DND-41 (cell line): ENCODE measurements at regions not wholly inside any gene's neighbourhood (a gene's known extent, or its start where the extent isn't known, plus 50 kb on each side); places are given as distances from the start of the nearest gene placed in this dataset.
A peak's percentile ranks its signal among the peaks of the same experiment; 100 is the strongest.

Source experiments
- ATAC-seq: fragments of 200-7000 bp; cut with Tn5 transposase; 3 replicates; pipeline ENCODE4 v1.9.1; 2021; ENCODE audit warnings: low read depth; ENCODE audit not compliant: insufficient read depth
- DNase-seq: peaks from one replicate; pipeline ENCODE4 v3.0.0-alpha.2; 2020
- H2AFZ ChIP-seq: 2 replicates; pipeline ENCODE4 v1.6.0; 2012; ENCODE audit warnings: low read depth, low read length
- H3K27ac ChIP-seq: 2 replicates; pipeline ENCODE4 v1.5.1; 2012; ENCODE audit warnings: low read length, inconsistent platforms
- H3K27me3 ChIP-seq: fragments of 200-600 bp; sonication (generic); 2 replicates; pipeline ENCODE4 v1.6.0; 2012; ENCODE audit warnings: low read length, mild to moderate bottlenecking, inconsistent platforms; ENCODE audit not compliant: insufficient read depth, poor library complexity
- H3K36me3 ChIP-seq: 2 replicates; pipeline ENCODE4 v1.5.1; 2012; ENCODE audit warnings: low read length, inconsistent platforms; ENCODE audit not compliant: insufficient read depth
- H3K4me1 ChIP-seq: 2 replicates; pipeline ENCODE4 v1.5.1; 2012; ENCODE audit warnings: mild to moderate bottlenecking, low read length; ENCODE audit not compliant: insufficient read depth
- H3K4me2 ChIP-seq: 2 replicates; pipeline ENCODE4 v1.6.0; 2012; ENCODE audit warnings: mild to moderate bottlenecking, moderate library complexity, low read length, inconsistent platforms; ENCODE audit not compliant: insufficient read depth
- H3K4me3 ChIP-seq, 2 experiments: fragments of 200-600 bp in 1 of 2; shearing (Covaris generic) in 1 of 2; 2 replicates each; pipeline ENCODE4 v1.5.1; 2012 to 2016; ENCODE audit warnings: inconsistent platforms in 2 of 2, low read length in 2 of 2, mild to moderate bottlenecking in 2 of 2, low read depth in 1 of 2, moderate library complexity in 1 of 2
- H3K79me2 ChIP-seq: 2 replicates; pipeline ENCODE4 v1.6.0; 2012; ENCODE audit warnings: low read length, inconsistent platforms; ENCODE audit not compliant: insufficient read depth
- H3K9ac ChIP-seq: 2 replicates; pipeline ENCODE4 v1.6.0; 2012; ENCODE audit warnings: low read depth, mild to moderate bottlenecking, inconsistent platforms, low read length, moderate library complexity
- H3K9me3 ChIP-seq: 2 replicates; pipeline ENCODE4 v1.5.1; 2012; ENCODE audit warnings: low read length, moderate library complexity, mild to moderate bottlenecking, inconsistent platforms; ENCODE audit not compliant: insufficient read depth, severe bottlenecking
- H4K20me1 ChIP-seq: 2 replicates; pipeline ENCODE4 v1.6.0; 2012; ENCODE audit warnings: low read length; ENCODE audit not compliant: insufficient read depth
- EZH2 ChIP-seq: IDR thresholded peaks from 3 replicates; pipeline ENCODE4 v1.6.1; 2012; ENCODE audit warnings: borderline replicate concordance, low read depth, mild to moderate bottlenecking, moderate library complexity, low read length, inconsistent platforms; ENCODE audit not compliant: severe bottlenecking
- TF ChIP-seq, protein P1 (sequence below): IDR thresholded peaks from 2 replicates; pipeline ENCODE4 v1.5.1; 2012; ENCODE audit warnings: borderline replicate concordance, low read length, moderate library complexity, mild to moderate bottlenecking; ENCODE audit not compliant: poor library complexity, severe bottlenecking; ENCODE audit errors: extremely low read depth

DNA sequence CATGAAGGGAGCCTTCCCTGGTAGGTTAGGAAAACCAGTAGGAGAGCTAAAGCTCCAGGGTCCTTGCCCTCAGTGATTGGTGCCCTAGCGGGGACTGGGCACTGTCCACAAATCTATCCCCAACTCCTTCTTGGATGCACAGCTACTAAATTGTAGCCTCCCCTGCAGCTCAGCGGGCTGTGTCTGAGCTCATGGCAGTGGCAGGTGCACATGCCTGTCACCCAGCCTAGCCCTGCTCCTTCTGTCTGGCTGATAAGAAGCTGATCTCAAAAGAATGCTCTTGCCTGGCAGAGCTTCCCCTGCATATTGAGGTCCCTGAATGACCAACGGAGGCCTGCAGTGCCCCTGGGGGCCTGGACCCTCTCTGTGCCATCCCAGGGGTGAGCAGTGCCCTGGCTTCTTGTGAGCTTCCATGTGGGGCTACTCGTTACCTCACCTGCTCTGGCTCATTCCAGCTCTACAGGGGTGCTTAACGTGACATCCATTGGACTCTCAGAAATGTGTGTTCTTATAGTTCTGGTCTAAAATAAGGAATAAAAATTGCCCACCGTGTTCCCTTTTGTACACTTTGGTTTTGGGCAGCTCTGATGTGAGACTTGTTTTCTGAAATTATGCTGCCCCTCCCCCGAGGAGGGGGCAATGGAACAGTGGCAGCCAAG lies 59.8 kb upstream of the ANTXRL start:
- ATAC-seq (no peak), DNase-seq (no peak)
- no peaks in the 10 kb centered on the region for H3K27me3 ChIP-seq
- TF ChIP-seq EZH2: no peak
- TF ChIP-seq, protein P1, sequence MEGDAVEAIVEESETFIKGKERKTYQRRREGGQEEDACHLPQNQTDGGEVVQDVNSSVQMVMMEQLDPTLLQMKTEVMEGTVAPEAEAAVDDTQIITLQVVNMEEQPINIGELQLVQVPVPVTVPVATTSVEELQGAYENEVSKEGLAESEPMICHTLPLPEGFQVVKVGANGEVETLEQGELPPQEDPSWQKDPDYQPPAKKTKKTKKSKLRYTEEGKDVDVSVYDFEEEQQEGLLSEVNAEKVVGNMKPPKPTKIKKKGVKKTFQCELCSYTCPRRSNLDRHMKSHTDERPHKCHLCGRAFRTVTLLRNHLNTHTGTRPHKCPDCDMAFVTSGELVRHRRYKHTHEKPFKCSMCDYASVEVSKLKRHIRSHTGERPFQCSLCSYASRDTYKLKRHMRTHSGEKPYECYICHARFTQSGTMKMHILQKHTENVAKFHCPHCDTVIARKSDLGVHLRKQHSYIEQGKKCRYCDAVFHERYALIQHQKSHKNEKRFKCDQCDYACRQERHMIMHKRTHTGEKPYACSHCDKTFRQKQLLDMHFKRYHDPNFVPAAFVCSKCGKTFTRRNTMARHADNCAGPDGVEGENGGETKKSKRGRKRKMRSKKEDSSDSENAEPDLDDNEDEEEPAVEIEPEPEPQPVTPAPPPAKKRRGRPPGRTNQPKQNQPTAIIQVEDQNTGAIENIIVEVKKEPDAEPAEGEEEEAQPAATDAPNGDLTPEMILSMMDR: no peak
- no peaks in the 10 kb centered on the region for H3K4me1 ChIP-seq
- H3K36me3 ChIP-seq: peaks cover 39% of the 10 kb centered on the region
- H3K9me3 ChIP-seq: no peaks in the 10 kb centered on the region
- no peak overlapping the region for H2AFZ ChIP-seq
- no peak overlapping the region for H3K4me3 ChIP-seq
- no peak overlapping the region for H3K27ac ChIP-seq
- no peak overlapping the region for H3K4me2 ChIP-seq
- H4K20me1 ChIP-seq: peaks cover 11% of the 10 kb centered on the region; the same call in 1 of the 2 replicates
- H3K79me2 ChIP-seq: no peaks in the 10 kb centered on the region
- H3K9ac ChIP-seq: no peak overlapping the region

DNA sequence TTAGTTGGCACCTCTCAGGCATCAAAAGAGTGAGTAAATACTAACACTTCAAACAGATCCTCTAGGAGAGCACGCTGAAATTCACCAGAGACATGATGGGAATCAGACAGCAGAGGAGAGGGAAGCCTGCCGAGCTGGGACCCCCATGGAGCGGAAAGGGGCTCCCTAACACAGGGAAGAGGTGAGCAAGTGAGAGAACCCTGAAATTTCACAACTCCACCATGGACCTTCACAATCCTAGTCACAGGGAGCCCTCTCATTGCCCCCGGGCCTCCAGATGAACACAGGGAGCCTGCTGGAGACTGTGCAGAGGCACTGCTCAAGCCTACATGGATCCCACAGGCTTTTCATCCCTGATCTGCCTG lies 59.2 kb upstream of the ANTXRL start:
- Histone ChIP-seq H3K36me3 (peaks cover 39% of the 10 kb centered on the region), H3K9ac (no peak overlapping the region), H3K4me1 (no peaks in the 10 kb centered on the region), H3K79me2 (no peaks in the 10 kb centered on the region), H2AFZ (no peak overlapping the region), H3K4me2 (no peak overlapping the region), H3K27ac (0 out of 2 replicates have a peak overlapping the region, but pooled peaks have one; percentile 13), H3K4me3 (no peak overlapping the region), H3K27me3 (no peaks in the 10 kb centered on the region), H4K20me1 (peaks cover 11% of the 10 kb centered on the region; the same call in 1 of the 2 replicates), H3K9me3 (no peaks in the 10 kb centered on the region)
- DNase-seq (no peak), ATAC-seq (no peak)
- TF ChIP-seq, protein P1: no peak
- no peak for TF ChIP-seq EZH2

DNA sequence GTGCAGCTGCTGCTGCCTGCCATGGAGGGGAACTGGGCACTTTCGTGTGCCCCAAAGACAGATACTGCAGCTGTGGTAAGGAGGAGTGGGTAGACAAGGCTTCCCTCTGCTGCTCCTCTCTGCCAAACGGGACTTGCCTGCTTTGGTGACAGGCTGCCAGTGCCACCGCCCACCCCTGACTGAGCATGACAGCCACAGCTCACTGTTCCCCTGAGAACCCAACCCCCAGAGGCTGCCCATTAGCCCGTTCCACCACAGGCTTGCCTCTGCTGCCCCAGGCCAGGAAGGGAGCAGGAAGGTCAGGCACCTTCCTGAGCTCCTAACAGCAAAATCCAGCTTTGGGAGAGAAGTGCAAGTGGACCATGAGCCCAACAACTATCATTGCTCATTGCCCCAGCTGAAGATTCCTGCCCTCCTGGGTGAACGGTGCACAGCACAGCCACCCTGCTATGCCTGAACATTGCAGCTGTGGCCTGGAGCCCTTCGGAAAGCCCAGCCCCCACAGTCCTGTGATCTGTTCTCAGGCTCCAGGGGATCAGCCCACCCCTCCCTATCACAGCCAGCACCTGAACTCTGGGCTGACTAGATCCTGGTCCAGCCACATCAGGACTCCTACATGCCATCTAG lies 58.7 kb upstream of the ANTXRL start:
- Histone ChIP-seq H3K27ac (0 out of 2 replicates have a peak overlapping the region, but pooled peaks have one; percentile 13), H3K4me1 (no peaks in the 10 kb centered on the region), H3K9me3 (no peaks in the 10 kb centered on the region), H2AFZ (no peak overlapping the region), H3K4me3 (no peak overlapping the region), H3K4me2 (no peak overlapping the region), H3K9ac (no peak overlapping the region), H3K27me3 (no peaks in the 10 kb centered on the region), H4K20me1 (peaks cover 11% of the 10 kb centered on the region; the same call in 1 of the 2 replicates), H3K79me2 (no peaks in the 10 kb centered on the region), H3K36me3 (peaks cover 39% of the 10 kb centered on the region)
- TF ChIP-seq, protein P1: no peak
- no peak for TF ChIP-seq EZH2
- ATAC-seq (no peak; the same call in 2 of the 3 replicates), DNase-seq (no peak)
